ENCODE measurements at regions not wholly inside any gene's neighbourhood (a gene's known extent, or its start where the extent isn't known, plus 50 kb on each side); places are given as distances from the start of the nearest gene placed in this dataset.

GRCh38 chr1:29838738-29839320 is 602.5 kb downstream of the PTPRU start:
- no peak overlapping the region for H3K4me3 ChIP-seq (ENCODE audit: low read depth, low read length)
- TF ChIP-seq CTCF (IDR thresholded peaks at IDR 0.05; ENCODE audit: low read depth, low read length, missing control alignments), result no peak

GRCh38 chr1:29836651-29837646 is 600.6 kb downstream of the PTPRU start:
- no peak for TF ChIP-seq CTCF (IDR thresholded peaks at IDR 0.05; ENCODE audit: low read depth, low read length, missing control alignments)
- no peak for DNase-seq (ENCODE audit: low read depth)
- no peak overlapping the region for H3K4me3 ChIP-seq (ENCODE audit: low read depth, low read length)

More at GRCh38 chr1:29838738-29839320, 602.5 kb downstream of the PTPRU start:
- no peak for DNase-seq (ENCODE audit: low read depth)

GRCh38 chr1:29835874-29836273 is 599.6 kb downstream of the PTPRU start:
- H3K4me3 ChIP-seq (ENCODE audit: low read depth, low read length), result no peak overlapping the region
- TF ChIP-seq CTCF (IDR thresholded peaks at IDR 0.05; ENCODE audit: low read depth, low read length, missing control alignments), result no peak
- no peak for DNase-seq (ENCODE audit: low read depth)

GRCh38 chr1:29835406-29835805 is 599.1 kb downstream of the PTPRU start:
- DNase-seq (ENCODE audit: low read depth), result no peak
- no peak for TF ChIP-seq CTCF (IDR thresholded peaks at IDR 0.05; ENCODE audit: low read depth, low read length, missing control alignments)
- H3K4me3 ChIP-seq (ENCODE audit: low read depth, low read length), result no peak overlapping the region

GRCh38 chr1:29833581-29833980 is 597.3 kb downstream of the PTPRU start:
- no peak for TF ChIP-seq CTCF (IDR thresholded peaks at IDR 0.05; ENCODE audit: low read depth, low read length, missing control alignments)
- no peak for DNase-seq (ENCODE audit: low read depth)
- H3K4me3 ChIP-seq (ENCODE audit: low read depth, low read length), result no peak overlapping the region

GRCh38 chr1:29832936-29833335 is 596.6 kb downstream of the PTPRU start:
- DNase-seq (ENCODE audit: low read depth), result no peak
- TF ChIP-seq CTCF (IDR thresholded peaks at IDR 0.05; ENCODE audit: low read depth, low read length, missing control alignments), result no peak
- no peak overlapping the region for H3K4me3 ChIP-seq (ENCODE audit: low read depth, low read length)
